Erythroblast (primary cell): ENCODE measurements at regions not wholly inside any gene's neighbourhood (a gene's known extent, or its start where the extent isn't known, plus 50 kb on each side); places are given as distances from the start of the nearest gene placed in this dataset.

Experiments
- DNase-seq, 2 experiments: peaks; one replicate each; lab custom pipeline; 2025; lab: John Stamatoyannopoulos, UW
- GATA1 ChIP-seq: IDR thresholded peaks from 2 replicates; pipeline ENCODE4 v1.6.1; 2011; ENCODE audit warnings: low read depth, mild to moderate bottlenecking, control low read depth, low read length, moderate library complexity
- POLR2A ChIP-seq: IDR thresholded peaks from 2 replicates; pipeline ENCODE4 v1.6.1; 2011; ENCODE audit warnings: mild to moderate bottlenecking, low read length

DNA sequence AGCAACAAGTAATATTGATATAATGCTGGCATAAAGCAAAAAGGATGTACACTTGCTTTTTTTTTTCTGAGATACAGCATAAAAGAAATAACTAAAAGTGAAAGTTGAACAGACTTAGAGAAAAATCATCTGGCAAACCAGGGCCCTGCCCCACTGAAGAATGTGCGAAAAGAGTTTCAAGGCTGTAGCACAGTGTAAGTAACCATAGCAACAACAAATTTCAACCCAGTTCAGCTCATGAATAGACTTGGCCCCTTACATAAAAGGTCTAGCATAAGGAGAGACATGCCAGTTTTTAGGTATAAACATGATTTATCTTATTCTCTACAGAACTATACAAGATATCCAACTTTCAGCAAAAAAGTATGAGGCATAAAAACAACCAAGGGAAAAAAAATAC, 113.7 kb upstream of the GYPC start:
- TF ChIP-seq GATA1 (no peak), POLR2A (no peak)
- DNase-seq, result no peak

- TF ChIP-seq POLR2A (no peak), GATA1 (no peak)
- DNase-seq, result peak; percentile 29 to 43
These were observed 112.9 kb upstream of the GYPC start for GRCh38 chr2:126543081-126543480.

- no peak for TF ChIP-seq GATA1
- no peak for TF ChIP-seq POLR2A
- no peak for DNase-seq
These were observed 97.9 kb upstream of the GYPC start for GRCh38 chr2:126558029-126558428.

- no peak for DNase-seq
- TF ChIP-seq POLR2A (no peak), GATA1 (no peak)
These were observed 87.2 kb upstream of the GYPC start for GRCh38 chr2:126568734-126569133.

GRCh38 chr2:126571403-126571802, 84.6 kb upstream of the GYPC start:
- peak in 1 of 2 experiments; percentile 20 for DNase-seq
- TF ChIP-seq GATA1 (no peak), POLR2A (no peak)

GRCh38 chr2:126575631-126576030, 80.3 kb upstream of the GYPC start:
- DNase-seq, result no peak
- TF ChIP-seq POLR2A, result no peak
- TF ChIP-seq GATA1, result no peak

GRCh38 chr2:126579868-126580267, 76.1 kb upstream of the GYPC start:
- no peak for DNase-seq
- TF ChIP-seq POLR2A, result no peak
- TF ChIP-seq GATA1, result no peak

- DNase-seq, result no peak
- TF ChIP-seq POLR2A, result no peak
These were observed 69.6 kb upstream of the GYPC start for GRCh38 chr2:126586317-126586716.

DNA sequence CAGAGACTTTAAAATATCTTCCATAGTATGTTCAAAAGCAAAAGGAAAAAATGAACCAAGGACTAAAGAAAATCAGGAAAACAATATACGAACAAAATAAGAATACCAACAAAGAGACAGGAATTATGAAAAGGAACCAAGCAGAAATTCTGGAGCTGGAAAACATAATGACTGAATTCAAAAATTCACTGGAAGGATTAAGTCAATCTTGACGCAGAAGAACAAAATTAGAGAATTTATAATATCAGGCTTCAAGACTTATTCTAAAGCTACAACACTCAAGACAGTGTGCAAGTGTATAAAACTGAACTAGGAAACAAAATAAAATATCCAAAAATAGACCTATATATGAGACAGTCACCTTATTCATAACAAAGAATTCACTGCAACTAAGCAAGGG, 56.9 kb upstream of the GYPC start:
- TF ChIP-seq POLR2A (no peak), GATA1 (no peak)

GRCh38 chr2:126600742-126601141, 55.2 kb upstream of the GYPC start:
- TF ChIP-seq POLR2A (no peak), GATA1 (no peak)
- no peak for DNase-seq

More for the DNA sequence above, 56.9 kb upstream of the GYPC start:
- DNase-seq, result no peak

DNA sequence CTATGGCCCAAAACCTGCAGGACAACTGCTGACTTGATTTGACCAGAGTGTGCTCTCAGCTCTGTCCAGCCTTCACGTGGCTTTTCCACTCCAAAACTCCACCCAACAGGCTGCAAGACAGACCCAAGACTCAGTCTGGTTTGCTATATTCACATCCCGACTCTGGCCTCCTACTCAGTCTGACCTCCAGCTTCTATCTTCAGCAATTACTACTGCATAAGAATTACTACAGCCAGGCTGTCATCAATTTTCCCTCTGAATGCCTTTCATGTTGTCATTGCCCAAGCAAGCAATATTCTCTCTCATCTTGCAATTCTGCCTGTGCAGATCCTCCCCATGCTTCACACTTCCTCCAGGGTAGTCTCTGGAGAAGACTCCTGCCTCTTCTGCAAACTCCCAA, 53.6 kb upstream of the GYPC start:
- no peak for DNase-seq
- no peak for TF ChIP-seq POLR2A
- TF ChIP-seq GATA1, result no peak
